Thyroid gland (tissue), 4 donors: ENCODE measurements at regions not wholly inside any gene's neighbourhood (a gene's known extent, or its start where the extent isn't known, plus 50 kb on each side); places are given as distances from the start of the nearest gene placed in this dataset.

Source experiments
- DNase-seq, 2 donors: peaks; one replicate each; pipeline ENCODE4 v3.0.0-alpha.2; 2019
- H3K27ac ChIP-seq, 3 donors: fragments of 200-600 bp; sonication (generic); 1 replicate in 2 of 3; 2 replicates in 1 of 3; pipeline ENCODE4 v1.5.1; 2016 to 2019; ENCODE audit warnings: mild to moderate bottlenecking in 1 of 3, moderate library complexity in 1 of 3
- H3K27me3 ChIP-seq: fragments of 200-600 bp; sonication (generic); one replicate; pipeline ENCODE4 v1.5.1; 2019
- H3K36me3 ChIP-seq, 2 donors: fragments of 200-600 bp; sonication (generic); one replicate each; pipeline ENCODE4 v1.5.1; 2016 to 2019
- H3K4me1 ChIP-seq, 2 donors: fragments of 200-600 bp; sonication (generic); one replicate each; pipeline ENCODE4 v1.5.1; 2017 to 2019
- H3K4me3 ChIP-seq, 3 donors: fragments of 200-600 bp; sonication (generic); replicated peaks in 1 of 3; 1 replicate in 2 of 3; 2 replicates in 1 of 3; pipeline ENCODE4 v1.5.1; 2016; ENCODE audit warnings: mild to moderate bottlenecking in 1 of 3
- H3K9me3 ChIP-seq: fragments of 200-600 bp; sonication (generic); one replicate; pipeline ENCODE4 v1.5.1; 2017
- POLR2A ChIP-seq, 2 donors: fragments of 450-650 bp; IDR thresholded peaks; one replicate each; pipeline ENCODE4 v1.6.1; 2017; ENCODE audit warnings: antibody characterized with exemption in 2 of 2, mild to moderate bottlenecking in 2 of 2, moderate library complexity in 1 of 2
- WGBS, 2 donors: methylation state at CpG; one replicate each; pipeline ENCODE4 v1.1.5; 2017; 5-methylcytosine and 5-hydroxymethylcytosine counted together
- intact Hi-C: fragments of 100-400 bp; cut with DNase I; formaldehyde crosslinking; loops from one replicate; pipeline ENCODE4 v1.15.1; 2023
- TF ChIP-seq, protein P1 (sequence below), 6 experiments: fragments of 200-600 bp in 3 of 6; fragments of 450-650 bp in 3 of 6; sonication (generic) in 3 of 6; IDR thresholded peaks; one replicate each; pipeline ENCODE4 v1.5.1; 2016 to 2019; ENCODE audit warnings: antibody characterized with exemption in 6 of 6, mild to moderate bottlenecking in 2 of 6, inconsistent platforms in 1 of 6, moderate library complexity in 1 of 6

DNA sequence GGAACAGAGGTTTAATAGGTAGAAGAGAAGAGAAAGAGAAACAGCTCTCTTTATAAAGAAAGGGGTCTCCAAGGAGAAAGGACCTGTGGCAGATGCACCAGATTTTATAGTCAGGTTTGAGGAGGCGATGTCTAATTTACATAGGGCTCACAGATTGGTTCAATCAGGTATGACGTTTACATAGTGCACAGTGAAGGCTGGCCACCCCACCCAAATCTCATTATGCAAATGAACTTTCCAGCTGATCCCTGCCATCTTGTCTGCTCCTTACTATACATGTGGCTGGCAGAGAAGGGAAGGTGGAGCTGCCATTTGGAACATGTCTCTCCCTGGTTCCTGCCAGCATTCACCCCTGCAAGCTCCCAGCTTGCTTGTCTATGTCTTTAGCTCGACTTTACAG lies 557.8 kb downstream of the SUCLG1 start:
- no peak overlapping the region for H3K27ac ChIP-seq
- H3K4me1 ChIP-seq = no peaks in the 10 kb centered on the region
- H3K9me3 ChIP-seq = no peaks in the 10 kb centered on the region
- intact Hi-C loops = no loop called here
- H3K27me3 ChIP-seq = no peaks in the 10 kb centered on the region
- WGBS, 2 donors = 54 to 71% methylated on average over 3 of the region's 3 CpGs
- H3K36me3 ChIP-seq = no peaks in the 10 kb centered on the region
- TF ChIP-seq POLR2A (IDR thresholded peaks at IDR 0.05) = no peak
- TF ChIP-seq, protein P1, sequence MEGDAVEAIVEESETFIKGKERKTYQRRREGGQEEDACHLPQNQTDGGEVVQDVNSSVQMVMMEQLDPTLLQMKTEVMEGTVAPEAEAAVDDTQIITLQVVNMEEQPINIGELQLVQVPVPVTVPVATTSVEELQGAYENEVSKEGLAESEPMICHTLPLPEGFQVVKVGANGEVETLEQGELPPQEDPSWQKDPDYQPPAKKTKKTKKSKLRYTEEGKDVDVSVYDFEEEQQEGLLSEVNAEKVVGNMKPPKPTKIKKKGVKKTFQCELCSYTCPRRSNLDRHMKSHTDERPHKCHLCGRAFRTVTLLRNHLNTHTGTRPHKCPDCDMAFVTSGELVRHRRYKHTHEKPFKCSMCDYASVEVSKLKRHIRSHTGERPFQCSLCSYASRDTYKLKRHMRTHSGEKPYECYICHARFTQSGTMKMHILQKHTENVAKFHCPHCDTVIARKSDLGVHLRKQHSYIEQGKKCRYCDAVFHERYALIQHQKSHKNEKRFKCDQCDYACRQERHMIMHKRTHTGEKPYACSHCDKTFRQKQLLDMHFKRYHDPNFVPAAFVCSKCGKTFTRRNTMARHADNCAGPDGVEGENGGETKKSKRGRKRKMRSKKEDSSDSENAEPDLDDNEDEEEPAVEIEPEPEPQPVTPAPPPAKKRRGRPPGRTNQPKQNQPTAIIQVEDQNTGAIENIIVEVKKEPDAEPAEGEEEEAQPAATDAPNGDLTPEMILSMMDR (IDR thresholded peaks at IDR 0.05) = no peak
- no peak overlapping the region for H3K4me3 ChIP-seq
- DNase-seq = no peak

DNA sequence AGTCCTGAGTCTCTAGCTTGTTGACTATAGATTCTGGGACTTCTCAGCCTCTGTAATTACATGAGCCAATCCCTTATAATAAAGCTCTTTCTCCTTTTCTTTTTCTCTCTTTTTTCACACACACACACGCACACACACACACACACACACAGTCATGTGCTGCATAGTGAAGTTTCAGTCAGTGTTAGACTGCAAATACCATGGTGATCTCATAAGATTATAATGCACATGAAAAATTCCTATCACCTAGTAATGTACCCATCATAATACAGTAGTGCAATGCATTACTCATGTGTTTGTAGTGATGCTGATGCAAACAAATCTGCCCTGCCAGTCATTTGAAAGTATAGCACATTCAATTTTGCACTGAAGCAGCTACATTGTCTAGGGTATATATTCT lies 558.2 kb downstream of the SUCLG1 start:
- H3K4me3 ChIP-seq = no peak overlapping the region
- H3K27me3 ChIP-seq = no peaks in the 10 kb centered on the region
- no peak for TF ChIP-seq POLR2A (IDR thresholded peaks at IDR 0.05)
- TF ChIP-seq, protein P1 (IDR thresholded peaks at IDR 0.05) = no peak
- no peaks in the 10 kb centered on the region for H3K9me3 ChIP-seq
- H3K27ac ChIP-seq = no peak overlapping the region
- 74 to 85% methylated on average over 1 of the region's 1 CpG for WGBS, 2 donors
- intact Hi-C loops = no loop called here
- H3K36me3 ChIP-seq = no peaks in the 10 kb centered on the region
- no peaks in the 10 kb centered on the region for H3K4me1 ChIP-seq
- no peak for DNase-seq

DNA sequence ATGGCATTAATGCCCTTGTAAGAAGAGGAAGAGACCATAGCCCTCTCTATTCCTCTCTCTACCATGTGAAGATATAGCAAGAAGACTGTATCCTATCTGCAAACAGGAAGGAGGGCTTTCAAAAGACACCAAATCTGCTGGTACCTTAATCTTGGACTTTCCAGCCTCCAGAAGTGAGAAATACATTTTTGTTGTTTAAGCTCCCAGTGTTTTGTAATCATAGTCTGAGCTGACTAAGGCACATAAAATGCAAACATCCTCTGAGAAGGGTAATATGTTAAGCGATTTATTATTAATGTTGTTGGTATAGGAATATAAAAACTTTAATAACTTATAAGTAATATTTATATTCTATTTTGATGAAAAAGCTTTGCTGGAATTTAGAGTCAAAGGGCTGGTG lies 559.8 kb downstream of the SUCLG1 start:
- DNase-seq = no peak
- Histone ChIP-seq H3K36me3 (no peaks in the 10 kb centered on the region), H3K27ac (no peak overlapping the region), H3K4me3 (no peak overlapping the region), H3K27me3 (no peaks in the 10 kb centered on the region), H3K4me1 (no peaks in the 10 kb centered on the region), H3K9me3 (no peaks in the 10 kb centered on the region)
- TF ChIP-seq, protein P1 (IDR thresholded peaks at IDR 0.05) = no peak
- no peak for TF ChIP-seq POLR2A (IDR thresholded peaks at IDR 0.05)
- intact Hi-C loops = no loop called here
- 92 to 93% methylated on average over 1 of the region's 1 CpG for WGBS, 2 donors

DNA sequence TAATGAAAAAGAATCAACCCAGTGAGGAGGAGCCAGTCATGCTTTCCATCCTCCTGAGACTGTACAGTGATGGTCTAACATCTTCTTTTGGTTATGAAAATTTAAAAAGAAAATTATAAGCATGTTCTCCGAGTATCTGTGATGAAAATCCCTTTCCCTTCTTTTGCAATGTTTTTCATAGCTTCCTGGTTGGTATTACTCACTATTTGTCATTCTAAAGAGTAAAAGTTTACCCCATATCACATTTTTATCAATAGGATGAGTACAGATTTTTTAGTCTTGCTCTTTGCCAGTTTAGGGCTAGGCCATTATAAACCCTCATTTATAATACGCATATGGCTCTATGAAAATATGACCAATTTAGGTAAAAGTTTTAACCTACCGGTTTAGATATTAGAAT lies 564.1 kb downstream of the SUCLG1 start:
- H3K27ac ChIP-seq = no peak overlapping the region
- H3K9me3 ChIP-seq = no peaks in the 10 kb centered on the region
- WGBS, 2 donors = 87 to 89% methylated on average over 3 of the region's 3 CpGs
- DNase-seq = no peak
- no peaks in the 10 kb centered on the region for H3K36me3 ChIP-seq
- intact Hi-C loops = no loop called here
- TF ChIP-seq POLR2A (IDR thresholded peaks at IDR 0.05) = no peak
- TF ChIP-seq, protein P1 (IDR thresholded peaks at IDR 0.05) = no peak
- no peaks in the 10 kb centered on the region for H3K4me1 ChIP-seq
- no peak overlapping the region for H3K4me3 ChIP-seq
- no peaks in the 10 kb centered on the region for H3K27me3 ChIP-seq

DNA sequence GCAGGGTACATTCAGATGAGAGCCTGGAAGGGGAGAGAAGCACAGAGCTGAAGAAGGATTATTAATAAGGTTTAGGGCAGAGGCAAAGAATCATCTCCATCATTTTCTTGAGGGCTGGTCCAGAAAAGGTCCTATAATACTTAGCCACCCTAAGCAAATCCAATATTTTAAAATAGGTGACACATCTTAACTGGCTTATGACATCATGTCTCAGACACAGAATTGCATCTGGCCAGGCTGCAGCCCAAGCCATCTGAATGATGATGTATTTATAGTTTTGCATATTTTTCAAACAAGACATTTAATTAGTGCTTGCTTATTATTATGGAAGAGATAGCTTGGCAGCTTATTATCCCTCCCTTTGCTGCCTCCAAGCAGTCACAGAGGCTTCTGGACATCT lies 571.3 kb downstream of the SUCLG1 start:
- intact Hi-C loops = no loop called here
- no peaks in the 10 kb centered on the region for H3K9me3 ChIP-seq
- TF ChIP-seq, protein P1 (IDR thresholded peaks at IDR 0.05) = no peak
- TF ChIP-seq POLR2A (IDR thresholded peaks at IDR 0.05) = no peak
- H3K36me3 ChIP-seq = no peaks in the 10 kb centered on the region
- no peak overlapping the region for H3K4me3 ChIP-seq
- H3K27ac ChIP-seq = no peak overlapping the region
- no peak for DNase-seq
- H3K27me3 ChIP-seq = no peaks in the 10 kb centered on the region
- H3K4me1 ChIP-seq = no peaks in the 10 kb centered on the region
